ENCODE measurements at regions not wholly inside any gene's neighbourhood (a gene's known extent, or its start where the extent isn't known, plus 50 kb on each side); places are given as distances from the start of the nearest gene placed in this dataset.

DNA sequence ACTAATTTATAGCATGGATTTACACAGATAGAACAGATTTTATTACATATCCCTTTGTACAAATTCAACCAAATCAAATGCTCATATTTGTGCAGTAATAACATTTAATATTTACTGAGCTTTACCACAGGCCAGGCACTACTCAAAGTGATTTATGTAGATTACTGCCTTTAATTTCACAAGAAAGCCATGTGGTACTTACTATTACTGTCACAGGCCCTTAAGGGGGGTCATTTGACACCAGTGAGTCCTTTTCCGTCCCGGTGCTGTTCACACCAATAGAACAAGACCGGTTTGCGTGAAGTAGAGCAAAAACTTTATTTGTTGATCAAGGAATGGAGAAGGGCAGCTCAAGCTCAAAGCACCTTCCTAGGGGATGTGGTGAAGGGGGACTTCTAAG is 308.5 kb upstream of the KCNN2 start:
- H3K9me3 ChIP-seq (ENCODE audit: low read length) = no peaks in the 10 kb centered on the region

DNA sequence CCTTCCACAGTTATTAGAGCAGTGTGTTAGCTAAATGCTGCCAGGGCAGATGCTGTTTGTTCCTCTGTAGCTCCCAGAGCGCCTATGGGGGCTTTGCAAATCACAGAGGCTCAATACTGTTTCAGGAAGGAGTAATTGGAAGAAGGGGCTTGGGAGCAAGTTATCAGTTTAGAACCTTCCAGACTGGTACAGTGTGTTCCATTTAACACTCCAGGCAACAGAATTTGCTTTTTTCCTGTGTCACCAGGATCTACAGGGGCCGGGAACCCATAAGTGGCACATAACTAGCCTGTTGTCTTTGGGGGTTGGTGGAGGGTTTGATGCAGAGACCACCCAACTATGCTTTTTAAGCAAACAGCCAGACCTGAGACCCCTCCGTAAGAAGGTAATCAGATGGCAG is 307.3 kb upstream of the KCNN2 start:
- H3K9me3 ChIP-seq (ENCODE audit: low read length) = no peaks in the 10 kb centered on the region
- no peaks in the 10 kb centered on the region for H3K27me3 ChIP-seq (ENCODE audit: control insufficient read depth in 1 of 2, insufficient read depth in 2 of 2, low read length in 2 of 2)
- H3K36me3 ChIP-seq (ENCODE audit: insufficient read depth, low read length) = no peaks in the 10 kb centered on the region
- H3K4me3 ChIP-seq (ENCODE audit: low read depth in 1 of 2, low read length in 2 of 2) = peak overlapping the region in 1 of 2 donors; percentile 56
- peaks cover 25% of the 10 kb centered on the region for H3K4me1 ChIP-seq (ENCODE audit: insufficient read depth, low read length)
- no peak overlapping the region for H3K9ac ChIP-seq (ENCODE audit: low read length)
- H3K27ac ChIP-seq (ENCODE audit: low read depth, low read length) = no peak overlapping the region

More for the DNA sequence above, 308.5 kb upstream of the KCNN2 start:
- Histone ChIP-seq H3K4me1 (ENCODE audit: insufficient read depth, low read length) (peaks cover 25% of the 10 kb centered on the region), H3K9ac (ENCODE audit: low read length) (no peak overlapping the region), H3K36me3 (ENCODE audit: insufficient read depth, low read length) (no peaks in the 10 kb centered on the region), H3K27ac (ENCODE audit: low read depth, low read length) (peak overlapping the region; percentile 31), H3K4me3 (ENCODE audit: low read depth in 1 of 2, low read length in 2 of 2) (no peak overlapping the region), H3K27me3 (ENCODE audit: control insufficient read depth in 1 of 2, insufficient read depth in 2 of 2, low read length in 2 of 2) (no peaks in the 10 kb centered on the region)

DNA sequence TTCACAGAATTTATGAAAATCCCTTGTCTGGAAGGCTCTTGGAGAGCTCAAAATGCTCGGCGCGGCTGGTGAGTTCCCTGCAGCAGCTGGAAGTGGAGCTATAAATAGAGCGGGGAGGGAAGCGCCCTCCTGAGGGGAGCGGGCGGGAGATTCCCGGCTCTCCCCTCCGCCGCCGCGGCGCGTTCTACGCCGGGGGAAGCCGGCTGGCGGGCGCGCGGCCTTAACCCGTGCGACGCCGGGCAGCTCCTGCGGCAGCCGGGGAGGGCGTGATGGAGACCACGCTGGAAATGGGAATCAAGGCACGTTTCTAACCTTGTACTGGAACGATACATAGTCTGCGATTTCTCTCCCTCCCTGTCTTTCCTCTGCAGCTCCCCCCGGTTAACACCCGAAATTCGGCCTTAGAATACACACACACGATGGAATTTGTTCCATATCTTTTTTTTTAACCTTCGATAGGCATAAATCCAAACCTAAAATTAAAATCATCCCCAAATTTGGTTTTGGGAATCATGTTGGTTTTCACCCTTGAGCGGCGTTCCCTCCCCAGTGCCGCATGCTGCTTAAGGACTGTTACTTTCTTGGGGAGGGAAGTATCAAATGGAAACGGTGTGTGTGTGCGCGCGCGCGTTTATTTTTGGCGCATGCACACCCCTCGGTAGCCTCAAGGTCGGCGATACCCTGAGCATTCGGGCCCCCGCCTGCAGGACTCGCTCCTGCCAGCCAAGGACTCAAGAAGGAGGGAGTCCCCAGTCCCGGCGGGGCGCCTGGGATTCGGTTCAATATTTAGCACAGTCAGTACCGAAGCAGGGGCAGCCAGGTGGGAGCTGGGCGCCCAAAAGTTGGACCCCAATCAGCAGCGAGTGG is 306.3 kb upstream of the KCNN2 start:
- Histone ChIP-seq H3K27me3 (ENCODE audit: control insufficient read depth in 1 of 2, insufficient read depth in 2 of 2, low read length in 2 of 2) (no peaks in the 10 kb centered on the region), H3K9me3 (ENCODE audit: low read length) (no peaks in the 10 kb centered on the region), H3K36me3 (ENCODE audit: insufficient read depth, low read length) (no peaks in the 10 kb centered on the region), H3K9ac (ENCODE audit: low read length) (no peak overlapping the region), H3K4me1 (ENCODE audit: insufficient read depth, low read length) (peaks cover 25% of the 10 kb centered on the region), H3K27ac (ENCODE audit: low read depth, low read length) (no peak overlapping the region), H3K4me3 (ENCODE audit: low read depth in 1 of 2, low read length in 2 of 2) (peak overlapping the region; percentile 51 to 56)

DNA sequence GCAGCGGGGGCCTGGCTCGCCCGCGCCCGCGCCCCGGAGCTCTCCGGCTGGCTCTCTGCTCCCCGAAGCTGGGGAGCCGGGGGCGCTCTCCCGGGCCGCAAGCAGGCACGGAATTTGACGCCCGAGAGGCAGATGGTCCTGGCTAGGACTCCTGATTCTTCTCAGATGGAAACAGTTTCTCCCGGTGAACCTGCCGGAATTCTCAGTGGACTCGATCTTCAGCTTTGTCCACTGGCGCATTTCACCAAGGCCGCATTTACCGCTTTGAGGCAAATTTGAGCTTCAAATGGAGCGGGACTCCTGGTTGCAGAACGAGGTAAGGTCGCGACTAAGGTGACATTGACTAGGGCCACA is 305.7 kb upstream of the KCNN2 start:
- H3K9me3 ChIP-seq (ENCODE audit: low read length) = no peaks in the 10 kb centered on the region
- H3K27ac ChIP-seq (ENCODE audit: low read depth, low read length) = no peak overlapping the region
- peaks cover 25% of the 10 kb centered on the region for H3K4me1 ChIP-seq (ENCODE audit: insufficient read depth, low read length)
- no peaks in the 10 kb centered on the region for H3K27me3 ChIP-seq (ENCODE audit: control insufficient read depth in 1 of 2, insufficient read depth in 2 of 2, low read length in 2 of 2)
- H3K36me3 ChIP-seq (ENCODE audit: insufficient read depth, low read length) = no peaks in the 10 kb centered on the region
- peak overlapping the region; percentile 51 to 56 for H3K4me3 ChIP-seq (ENCODE audit: low read depth in 1 of 2, low read length in 2 of 2)
- no peak overlapping the region for H3K9ac ChIP-seq (ENCODE audit: low read length)

DNA sequence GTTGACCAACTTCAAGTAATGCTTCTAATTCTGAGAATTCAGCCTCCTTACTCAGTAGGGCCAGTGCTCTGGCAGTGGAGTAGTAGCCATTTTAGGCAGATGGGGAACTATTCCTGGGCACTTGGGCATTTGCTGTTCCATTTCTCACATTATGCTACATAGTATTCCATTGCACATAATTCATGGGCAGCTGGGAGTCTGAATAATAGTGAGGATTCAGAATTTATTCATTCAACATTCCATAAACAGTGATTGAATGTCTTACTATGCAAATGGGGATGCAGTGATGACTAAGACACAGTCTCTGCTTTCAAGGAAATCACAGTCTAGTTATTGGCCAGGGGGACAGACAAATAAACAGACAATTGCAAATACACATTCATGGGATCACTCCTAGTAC is 301.0 kb upstream of the KCNN2 start:
- no peaks in the 10 kb centered on the region for H3K4me1 ChIP-seq (ENCODE audit: insufficient read depth, low read length)
- H3K27ac ChIP-seq (ENCODE audit: low read depth, low read length) = no peak overlapping the region
- no peaks in the 10 kb centered on the region for H3K9me3 ChIP-seq (ENCODE audit: low read length)
- H3K9ac ChIP-seq (ENCODE audit: low read length) = no peak overlapping the region
- H3K36me3 ChIP-seq (ENCODE audit: insufficient read depth, low read length) = no peaks in the 10 kb centered on the region
- no peak overlapping the region for H3K4me3 ChIP-seq (ENCODE audit: low read depth in 1 of 2, low read length in 2 of 2)
- no peaks in the 10 kb centered on the region for H3K27me3 ChIP-seq (ENCODE audit: control insufficient read depth in 1 of 2, insufficient read depth in 2 of 2, low read length in 2 of 2)

DNA sequence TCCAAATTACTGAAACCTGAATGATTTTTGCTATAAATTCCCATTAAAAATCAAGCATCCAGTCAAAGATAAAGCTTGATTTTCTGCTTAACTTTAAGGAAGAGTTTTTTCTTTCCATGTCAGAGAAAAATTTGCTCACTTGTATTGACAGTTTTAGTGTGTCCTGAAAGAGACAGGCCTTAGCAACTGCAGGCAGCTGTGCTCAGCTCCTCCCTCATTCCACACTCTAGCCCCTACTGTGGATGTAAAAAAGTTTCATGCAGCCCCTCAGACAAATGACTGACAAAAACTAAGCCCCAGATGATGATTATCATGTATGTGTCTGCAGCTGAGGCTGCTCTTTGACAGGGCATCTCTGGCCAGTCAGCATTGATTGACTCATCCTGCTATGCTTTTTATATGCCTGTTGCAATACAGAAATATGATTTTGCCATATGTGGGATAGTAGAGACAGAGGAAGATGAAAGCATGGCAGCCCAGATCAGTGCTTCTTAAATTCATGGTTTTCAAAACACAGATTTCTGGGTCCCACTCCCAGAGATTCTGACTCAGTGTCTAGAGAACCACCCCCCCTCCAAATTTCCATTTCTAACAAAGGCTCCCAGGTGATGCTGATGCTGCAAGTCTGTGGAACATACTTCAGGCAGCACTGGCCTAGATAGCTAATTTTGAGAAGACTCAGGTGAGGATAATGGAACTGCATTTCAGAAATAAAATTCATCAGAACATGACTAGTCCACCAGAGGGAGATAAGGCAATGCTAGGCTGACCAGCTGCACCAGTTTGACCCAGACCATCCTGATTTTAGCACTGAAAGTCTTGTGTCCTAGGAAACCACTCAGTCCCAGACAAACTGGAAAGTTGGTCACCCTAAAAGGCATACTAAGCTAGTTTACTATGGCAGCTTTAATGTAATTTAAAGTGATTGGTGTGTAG is 298.7 kb upstream of the KCNN2 start:
- no peak overlapping the region for H3K9ac ChIP-seq (ENCODE audit: low read length)
- no peak overlapping the region for H3K27ac ChIP-seq (ENCODE audit: low read depth, low read length)
- H3K36me3 ChIP-seq (ENCODE audit: insufficient read depth, low read length) = no peaks in the 10 kb centered on the region
- no peaks in the 10 kb centered on the region for H3K4me1 ChIP-seq (ENCODE audit: insufficient read depth, low read length)
- no peaks in the 10 kb centered on the region for H3K27me3 ChIP-seq (ENCODE audit: control insufficient read depth in 1 of 2, insufficient read depth in 2 of 2, low read length in 2 of 2)
- H3K9me3 ChIP-seq (ENCODE audit: low read length) = no peaks in the 10 kb centered on the region
- no peak overlapping the region for H3K4me3 ChIP-seq (ENCODE audit: low read depth in 1 of 2, low read length in 2 of 2)

DNA sequence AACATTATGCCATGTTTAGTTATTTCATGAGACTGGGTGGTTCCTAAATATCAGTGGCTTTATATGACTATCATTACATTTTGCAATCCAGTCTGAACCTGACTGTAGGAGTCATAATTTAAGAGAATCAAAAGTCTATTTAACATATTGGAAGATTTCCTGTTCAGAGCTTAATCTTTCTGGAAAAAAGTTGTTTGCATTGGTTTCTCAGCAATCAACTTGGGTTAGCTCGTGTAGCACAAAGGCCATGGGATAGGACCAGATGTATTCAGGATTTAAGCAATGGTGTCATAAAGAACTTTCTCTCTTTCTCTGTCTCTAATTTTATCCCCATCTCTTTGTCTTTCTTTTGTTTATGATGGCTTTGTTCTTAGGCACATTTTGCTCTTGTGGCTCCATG is 296.0 kb upstream of the KCNN2 start:
- Histone ChIP-seq H3K9me3 (ENCODE audit: low read length) (no peaks in the 10 kb centered on the region), H3K4me3 (ENCODE audit: low read depth in 1 of 2, low read length in 2 of 2) (no peak overlapping the region), H3K27me3 (ENCODE audit: control insufficient read depth in 1 of 2, insufficient read depth in 2 of 2, low read length in 2 of 2) (no peaks in the 10 kb centered on the region), H3K4me1 (ENCODE audit: insufficient read depth, low read length) (no peaks in the 10 kb centered on the region), H3K27ac (ENCODE audit: low read depth, low read length) (no peak overlapping the region), H3K36me3 (ENCODE audit: insufficient read depth, low read length) (no peaks in the 10 kb centered on the region), H3K9ac (ENCODE audit: low read length) (no peak overlapping the region)

DNA sequence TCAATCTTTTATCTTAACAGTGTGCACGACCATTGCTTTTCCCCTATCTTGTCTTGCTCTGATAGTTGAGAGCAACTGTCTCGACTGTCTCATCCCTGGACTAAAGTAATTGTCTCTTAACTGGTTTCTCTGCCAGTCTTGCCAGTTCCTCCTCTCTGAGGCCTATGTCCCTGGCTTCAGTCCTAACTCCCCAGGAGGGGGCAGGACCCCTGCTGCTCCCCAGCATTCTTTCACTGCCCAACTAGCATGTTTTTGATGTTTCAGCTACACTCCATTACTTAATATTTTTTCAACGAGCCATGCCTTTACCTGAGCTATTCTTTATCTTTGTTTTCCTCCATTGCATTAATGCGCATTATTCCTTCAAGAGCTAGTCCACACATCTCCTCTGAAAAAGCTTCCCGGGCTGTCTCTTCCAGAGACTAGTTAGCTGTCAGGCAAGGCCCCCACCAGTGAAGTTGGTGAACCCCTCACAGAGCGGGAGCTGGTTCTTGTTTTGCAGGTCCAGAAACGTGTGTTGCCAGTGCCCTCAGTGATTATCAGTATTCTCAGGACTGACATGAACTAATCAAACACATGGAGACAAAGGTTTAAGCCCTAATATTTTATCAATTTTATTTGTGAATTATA is 291.7 kb upstream of the KCNN2 start:
- H3K36me3 ChIP-seq (ENCODE audit: insufficient read depth, low read length) = no peaks in the 10 kb centered on the region
- H3K27ac ChIP-seq (ENCODE audit: low read depth, low read length) = no peak overlapping the region
- no peak overlapping the region for H3K4me3 ChIP-seq (ENCODE audit: low read depth in 1 of 2, low read length in 2 of 2)
- no peak overlapping the region for H3K9ac ChIP-seq (ENCODE audit: low read length)
- H3K9me3 ChIP-seq (ENCODE audit: low read length) = no peaks in the 10 kb centered on the region
- no peaks in the 10 kb centered on the region for H3K4me1 ChIP-seq (ENCODE audit: insufficient read depth, low read length)
- H3K27me3 ChIP-seq (ENCODE audit: control insufficient read depth in 1 of 2, insufficient read depth in 2 of 2, low read length in 2 of 2) = no peaks in the 10 kb centered on the region

DNA sequence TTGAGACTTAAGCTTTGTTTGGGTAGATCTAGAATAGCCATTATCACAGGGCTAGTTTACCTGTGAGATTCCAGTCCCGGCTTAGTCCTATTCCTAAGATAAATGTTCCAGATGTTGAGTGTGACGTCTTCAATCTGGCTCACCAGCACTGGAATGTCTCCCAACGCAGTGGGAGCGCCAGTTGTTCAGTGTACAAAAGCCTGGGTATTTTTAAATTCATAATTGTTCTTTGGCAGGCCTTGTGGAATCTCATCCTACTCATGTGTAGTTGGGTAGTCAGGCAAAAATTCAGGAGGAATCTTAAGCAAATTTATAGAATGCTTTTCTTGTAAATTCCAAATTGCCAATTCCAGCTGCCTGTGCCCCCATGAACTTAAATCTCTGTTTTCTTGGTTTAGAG is 272.6 kb upstream of the KCNN2 start:
- Histone ChIP-seq H3K4me3 (ENCODE audit: low read depth in 1 of 2, low read length in 2 of 2) (no peak overlapping the region), H3K9me3 (ENCODE audit: low read length) (no peaks in the 10 kb centered on the region), H3K27ac (ENCODE audit: low read depth, low read length) (no peak overlapping the region), H3K27me3 (ENCODE audit: control insufficient read depth in 1 of 2, insufficient read depth in 2 of 2, low read length in 2 of 2) (no peaks in the 10 kb centered on the region), H3K9ac (ENCODE audit: low read length) (no peak overlapping the region), H3K36me3 (ENCODE audit: insufficient read depth, low read length) (no peaks in the 10 kb centered on the region), H3K4me1 (ENCODE audit: insufficient read depth, low read length) (no peaks in the 10 kb centered on the region)

DNA sequence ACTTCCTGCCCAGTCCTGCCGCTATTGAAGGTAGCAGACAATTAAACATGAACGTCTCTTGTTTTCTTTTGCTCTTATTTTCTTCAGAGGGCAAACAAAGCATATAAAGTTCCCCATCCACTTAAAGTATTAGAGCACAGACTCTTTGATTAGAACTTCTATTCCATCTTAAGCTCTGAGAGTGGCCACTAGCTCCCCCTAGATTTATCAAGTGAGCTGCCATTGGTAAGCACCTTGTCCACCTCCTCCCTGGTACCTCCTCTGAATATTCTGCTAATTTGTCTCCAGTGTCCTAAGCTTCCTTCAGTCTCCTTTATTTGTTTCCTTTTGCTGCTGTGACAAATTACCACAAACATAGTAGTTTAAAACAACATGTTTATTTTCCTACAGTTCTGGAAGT is 264.3 kb upstream of the KCNN2 start:
- no peaks in the 10 kb centered on the region for H3K9me3 ChIP-seq (ENCODE audit: low read length)
- no peaks in the 10 kb centered on the region for H3K27me3 ChIP-seq (ENCODE audit: control insufficient read depth in 1 of 2, insufficient read depth in 2 of 2, low read length in 2 of 2)
- H3K4me3 ChIP-seq (ENCODE audit: low read depth in 1 of 2, low read length in 2 of 2) = no peak overlapping the region
- no peak overlapping the region for H3K9ac ChIP-seq (ENCODE audit: low read length)
- no peaks in the 10 kb centered on the region for H3K36me3 ChIP-seq (ENCODE audit: insufficient read depth, low read length)
- H3K4me1 ChIP-seq (ENCODE audit: insufficient read depth, low read length) = no peaks in the 10 kb centered on the region
- no peak overlapping the region for H3K27ac ChIP-seq (ENCODE audit: low read depth, low read length)

DNA sequence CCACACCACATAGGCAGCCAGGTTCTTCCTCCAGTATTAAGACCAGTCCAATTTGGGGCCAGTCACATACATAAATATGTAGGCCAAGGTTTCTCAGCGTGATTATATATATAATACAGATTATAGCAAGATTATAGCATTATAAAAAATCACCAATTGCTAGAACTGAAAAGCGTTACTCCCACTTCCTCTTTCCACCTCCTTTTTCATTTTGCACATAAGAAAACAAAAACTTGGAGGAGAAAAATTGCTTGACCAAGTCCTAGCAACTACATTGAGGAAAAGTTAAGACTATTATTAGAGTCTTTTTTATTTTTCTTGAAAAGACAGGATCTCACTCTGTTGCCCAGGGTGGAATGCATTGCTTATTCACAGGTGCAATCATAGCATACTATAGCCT is 262.7 kb upstream of the KCNN2 start:
- no peaks in the 10 kb centered on the region for H3K36me3 ChIP-seq (ENCODE audit: insufficient read depth, low read length)
- H3K9ac ChIP-seq (ENCODE audit: low read length) = no peak overlapping the region
- no peak overlapping the region for H3K27ac ChIP-seq (ENCODE audit: low read depth, low read length)
- no peaks in the 10 kb centered on the region for H3K9me3 ChIP-seq (ENCODE audit: low read length)
- H3K4me1 ChIP-seq (ENCODE audit: insufficient read depth, low read length) = no peaks in the 10 kb centered on the region
- H3K4me3 ChIP-seq (ENCODE audit: low read depth in 1 of 2, low read length in 2 of 2) = no peak overlapping the region
- no peaks in the 10 kb centered on the region for H3K27me3 ChIP-seq (ENCODE audit: control insufficient read depth in 1 of 2, insufficient read depth in 2 of 2, low read length in 2 of 2)
